ENCODE measurements at regions not wholly inside any gene's neighbourhood (a gene's known extent, or its start where the extent isn't known, plus 50 kb on each side); places are given as distances from the start of the nearest gene placed in this dataset.

GRCh38 chr6:84450018-84450417, 222.6 kb upstream of the CEP162 start:
- Histone ChIP-seq H3K79me2 (ENCODE audit: control insufficient read depth, insufficient read depth, low read length) (no peaks in the 10 kb centered on the region), H3K4me1 (ENCODE audit: control insufficient read depth, extremely low read depth, insufficient read depth, low read length) (peaks cover 6% of the 10 kb centered on the region), H2AFZ (ENCODE audit: low read depth, low read length) (no peak overlapping the region), H3K4me2 (ENCODE audit: insufficient read depth, low read length) (no peak overlapping the region), H3K27ac (ENCODE audit: insufficient read depth, low read depth, low read length) (no peak overlapping the region), H3K9ac (replicated peaks; ENCODE audit: extremely low read depth, insufficient read depth, low read length) (no peak overlapping the region), H3K4me3 (replicated peaks in 1 of 3; ENCODE audit: insufficient read depth in 1 of 3, low read depth in 1 of 3, low read length in 3 of 3) (no peak overlapping the region), H4K20me1 (replicated peaks; ENCODE audit: control insufficient read depth, extremely low read depth, insufficient read depth, low read length) (no peaks in the 10 kb centered on the region), H3K9me3 (replicated peaks; ENCODE audit: control insufficient read depth, insufficient read depth, low read length) (no peaks in the 10 kb centered on the region), H3K9me1 (replicated peaks; ENCODE audit: control insufficient read depth, extremely low read depth, insufficient read depth, low read length) (no peaks in the 10 kb centered on the region), H3K27me3 (ENCODE audit: control insufficient read depth in 2 of 2, insufficient read depth in 2 of 2, low read length in 2 of 2) (no peaks in the 10 kb centered on the region), H3K36me3 (ENCODE audit: control insufficient read depth in 2 of 2, extremely low read depth in 1 of 2, insufficient read depth in 2 of 2, low read length in 2 of 2) (no peaks in the 10 kb centered on the region)
- intact Hi-C loops (cut with micrococcal nuclease) = no loop called here
- TF ChIP-seq MYC (IDR thresholded peaks at IDR 0.05; ENCODE audit: low read depth, low read length) (no peak), POLR2A (IDR thresholded peaks at IDR 0.05; ENCODE audit: low read depth, low read length) (no peak), EZH2 (IDR thresholded peaks at IDR 0.05; ENCODE audit: borderline replicate concordance, low read depth, low read length, severe bottlenecking) (no peak), FOS (IDR thresholded peaks at IDR 0.05; ENCODE audit: borderline replicate concordance, insufficient read depth, low read length) (no peak), JUN (IDR thresholded peaks at IDR 0.05; ENCODE audit: borderline replicate concordance, insufficient read depth, insufficient read length, low read depth) (no peak), POLR2AphosphoS5 (IDR thresholded peaks at IDR 0.05; ENCODE audit: insufficient read depth, low read depth, low read length) (no peak), GATA2 (IDR thresholded peaks at IDR 0.05; ENCODE audit: insufficient read depth, insufficient read length, low read depth, low read length) (no peak)
- TF ChIP-seq, protein P1, sequence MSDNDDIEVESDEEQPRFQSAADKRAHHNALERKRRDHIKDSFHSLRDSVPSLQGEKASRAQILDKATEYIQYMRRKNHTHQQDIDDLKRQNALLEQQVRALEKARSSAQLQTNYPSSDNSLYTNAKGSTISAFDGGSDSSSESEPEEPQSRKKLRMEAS (IDR thresholded peaks at IDR 0.05; ENCODE audit: insufficient read depth, insufficient read length) = no peak
- TF ChIP-seq, protein P2, sequence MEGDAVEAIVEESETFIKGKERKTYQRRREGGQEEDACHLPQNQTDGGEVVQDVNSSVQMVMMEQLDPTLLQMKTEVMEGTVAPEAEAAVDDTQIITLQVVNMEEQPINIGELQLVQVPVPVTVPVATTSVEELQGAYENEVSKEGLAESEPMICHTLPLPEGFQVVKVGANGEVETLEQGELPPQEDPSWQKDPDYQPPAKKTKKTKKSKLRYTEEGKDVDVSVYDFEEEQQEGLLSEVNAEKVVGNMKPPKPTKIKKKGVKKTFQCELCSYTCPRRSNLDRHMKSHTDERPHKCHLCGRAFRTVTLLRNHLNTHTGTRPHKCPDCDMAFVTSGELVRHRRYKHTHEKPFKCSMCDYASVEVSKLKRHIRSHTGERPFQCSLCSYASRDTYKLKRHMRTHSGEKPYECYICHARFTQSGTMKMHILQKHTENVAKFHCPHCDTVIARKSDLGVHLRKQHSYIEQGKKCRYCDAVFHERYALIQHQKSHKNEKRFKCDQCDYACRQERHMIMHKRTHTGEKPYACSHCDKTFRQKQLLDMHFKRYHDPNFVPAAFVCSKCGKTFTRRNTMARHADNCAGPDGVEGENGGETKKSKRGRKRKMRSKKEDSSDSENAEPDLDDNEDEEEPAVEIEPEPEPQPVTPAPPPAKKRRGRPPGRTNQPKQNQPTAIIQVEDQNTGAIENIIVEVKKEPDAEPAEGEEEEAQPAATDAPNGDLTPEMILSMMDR (IDR thresholded peaks at IDR 0.05; ENCODE audit: extremely low read depth in 1 of 2, insufficient read depth in 1 of 2, low read depth in 1 of 2, low read length in 2 of 2) = no peak
- FAIRE-seq (no peak), DNase-seq (ENCODE audit: low read depth, low spot score) (no peak)
- BruUV-seq (replicated peaks) = no TSS peak
- dilution Hi-C loops (cut with MboI; ENCODE audit: extremely low pct_ligation_motif_present, low sequenced_read_pairs) = no loop called here
- ChIA-PET POLR2A (no interaction called here), CTCF (interaction anchor here (0.8 to 1.8 kb wide), 4 partner anchors 17 to 282 kb away, joined by 3 to 7 read pairs (median 5); no protein-coding TSS in a partner anchor)
